H9 (cell line): ENCODE measurements at regions not wholly inside any gene's neighbourhood (a gene's known extent, or its start where the extent isn't known, plus 50 kb on each side); places are given as distances from the start of the nearest gene placed in this dataset.

ENCODE experiments used
- DNase-seq: peaks from one replicate; pipeline ENCODE4 v3.0.0-alpha.2; 2017
- H2AFZ ChIP-seq: one replicate; pipeline ENCODE4 v1.6.1; 2013; ENCODE audit warnings: mild to moderate bottlenecking, low read length, control low read depth, moderate library complexity
- H2AK5ac ChIP-seq: 2 replicates; pipeline ENCODE4 v1.6.1; 2013; ENCODE audit warnings: low read length, control low read depth, mixed read lengths; ENCODE audit not compliant: insufficient read length
- H2BK120ac ChIP-seq: one replicate; pipeline ENCODE4 v1.6.1; 2013; ENCODE audit warnings: low read depth, mild to moderate bottlenecking, low read length, control low read depth, inconsistent platforms; ENCODE audit not compliant: poor library complexity, severe bottlenecking
- H2BK12ac ChIP-seq: 2 replicates; pipeline ENCODE4 v1.6.1; 2013; ENCODE audit warnings: low read length, control low read depth, mixed read lengths, low read depth; ENCODE audit not compliant: insufficient read length
- H2BK15ac ChIP-seq: 2 replicates; pipeline ENCODE4 v1.6.1; 2013; ENCODE audit warnings: low read depth, low read length, control low read depth
- H2BK20ac ChIP-seq: one replicate; pipeline ENCODE4 v1.6.1; 2013; ENCODE audit warnings: low read depth, mild to moderate bottlenecking, low read length, control low read depth, inconsistent platforms; ENCODE audit not compliant: poor library complexity, severe bottlenecking
- H2BK5ac ChIP-seq: 2 replicates; pipeline ENCODE4 v1.6.1; 2013; ENCODE audit warnings: low read length, control low read depth, mixed read lengths; ENCODE audit not compliant: insufficient read length
- H3K14ac ChIP-seq: 2 replicates; pipeline ENCODE4 v1.6.1; 2013; ENCODE audit warnings: low read length, control low read depth; ENCODE audit not compliant: insufficient read depth
- H3K18ac ChIP-seq: 2 replicates; pipeline ENCODE4 v1.6.1; 2013; ENCODE audit warnings: low read depth, mild to moderate bottlenecking, mixed read lengths, low read length, control low read depth; ENCODE audit not compliant: insufficient read length
- H3K23ac ChIP-seq: 2 replicates; pipeline ENCODE4 v1.6.1; 2013; ENCODE audit warnings: low read length, control low read depth, mixed read lengths, low read depth; ENCODE audit not compliant: insufficient read length
- H3K23me2 ChIP-seq: 2 replicates; pipeline ENCODE4 v1.6.1; 2013; ENCODE audit warnings: low read depth, mild to moderate bottlenecking, mixed read lengths, low read length, control low read depth; ENCODE audit not compliant: insufficient read length, poor library complexity, severe bottlenecking
- H3K27ac ChIP-seq: 2 replicates; pipeline ENCODE4 v1.5.1; 2013; ENCODE audit warnings: low read length, control low read depth, mixed read lengths, low read depth; ENCODE audit not compliant: insufficient read length
- H3K27me3 ChIP-seq: 2 replicates; pipeline ENCODE4 v1.6.1; 2013; ENCODE audit warnings: low read length, control low read depth, inconsistent platforms; ENCODE audit not compliant: insufficient read depth
- H3K4ac ChIP-seq: 2 replicates; pipeline ENCODE4 v1.6.1; 2013; ENCODE audit warnings: low read depth, mild to moderate bottlenecking, control low read depth, inconsistent platforms, low read length, moderate library complexity
- H3K4me1 ChIP-seq: 2 replicates; pipeline ENCODE4 v1.6.1; 2013; ENCODE audit warnings: low read length, control low read depth, inconsistent platforms; ENCODE audit not compliant: insufficient read depth
- H3K4me2 ChIP-seq: 2 replicates; pipeline ENCODE4 v1.6.1; 2013; ENCODE audit warnings: low read length, control low read depth, mixed read lengths; ENCODE audit not compliant: insufficient read length, insufficient read depth
- H3K56ac ChIP-seq: 2 replicates; pipeline ENCODE4 v1.6.1; 2013; ENCODE audit warnings: low read depth, mild to moderate bottlenecking, mixed read lengths, low read length, control low read depth; ENCODE audit not compliant: insufficient read length
- H3K79me1 ChIP-seq: 2 replicates; pipeline ENCODE4 v1.6.1; 2013; ENCODE audit warnings: low read depth, mild to moderate bottlenecking, moderate library complexity, low read length, control low read depth, inconsistent platforms; ENCODE audit not compliant: insufficient read depth, poor library complexity, severe bottlenecking
- H3K79me2 ChIP-seq: 2 replicates; pipeline ENCODE4 v1.6.1; 2013; ENCODE audit warnings: low read length, control low read depth, inconsistent platforms; ENCODE audit not compliant: insufficient read depth
- H3K9ac ChIP-seq: 2 replicates; pipeline ENCODE4 v1.6.1; 2013; ENCODE audit warnings: low read length, control low read depth, mixed read lengths; ENCODE audit not compliant: insufficient read length; ENCODE audit errors: extremely low read depth
- H3K9me3 ChIP-seq: one replicate; pipeline ENCODE4 v1.6.1; 2013; ENCODE audit warnings: low read depth, low read length, inconsistent platforms; ENCODE audit not compliant: control insufficient read depth
- H3T11ph ChIP-seq: one replicate; pipeline ENCODE4 v1.6.1; 2013; ENCODE audit warnings: mild to moderate bottlenecking, low read length, control low read depth, inconsistent platforms
- H4K20me1 ChIP-seq: one replicate; pipeline ENCODE4 v1.6.1; 2013; ENCODE audit not compliant: control insufficient read depth, insufficient read length, insufficient read depth
- H4K5ac ChIP-seq: 2 replicates; pipeline ENCODE4 v1.6.1; 2013; ENCODE audit warnings: low read depth, mild to moderate bottlenecking, mixed read lengths, low read length, control low read depth; ENCODE audit not compliant: insufficient read length
- H4K8ac ChIP-seq: replicated peaks from 2 replicates; pipeline ENCODE4 v1.6.1; 2013; ENCODE audit warnings: low read length, control low read depth, mixed read lengths, low read depth; ENCODE audit not compliant: insufficient read length
- H4K91ac ChIP-seq: 2 replicates; pipeline ENCODE4 v1.6.1; 2013; ENCODE audit warnings: low read depth, mild to moderate bottlenecking, moderate library complexity, mixed read lengths, low read length, control low read depth; ENCODE audit not compliant: insufficient read length
- H3K27ac Mint-ChIP-seq, 3 experiments: 2 replicates in 2 of 3; 3 replicates in 1 of 3; pipeline ENCODE4 v1.8.0; 2020 to 2021; ENCODE audit warnings: mixed read lengths in 3 of 3, mild to moderate bottlenecking in 1 of 3, moderate library complexity in 1 of 3
- H3K27me3 Mint-ChIP-seq: 2 replicates; pipeline ENCODE4 v1.8.0; 2021; ENCODE audit warnings: low read depth, mild to moderate bottlenecking, moderate library complexity, mixed read lengths
- H3K36me3 Mint-ChIP-seq, 3 experiments: 2 replicates in 2 of 3; 3 replicates in 1 of 3; pipeline ENCODE4 v1.8.0; 2020 to 2021; ENCODE audit warnings: low read depth in 3 of 3, mixed read lengths in 3 of 3; ENCODE audit not compliant: insufficient read depth in 1 of 3
- H3K4me1 Mint-ChIP-seq, 2 experiments: 2 replicates each; pipeline ENCODE4 v1.8.0; 2020; ENCODE audit warnings: mixed read lengths in 2 of 2
- H3K4me3 Mint-ChIP-seq, 2 experiments: 2 replicates in 1 of 2; 3 replicates in 1 of 2; pipeline ENCODE4 v1.8.0; 2020 to 2021; ENCODE audit warnings: mild to moderate bottlenecking in 2 of 2, mixed read lengths in 2 of 2, moderate library complexity in 1 of 2
- H3K9me3 Mint-ChIP-seq, 2 experiments: 2 replicates in 1 of 2; 3 replicates in 1 of 2; pipeline ENCODE4 v1.8.0; 2020; ENCODE audit warnings: mild to moderate bottlenecking in 2 of 2, mixed read lengths in 2 of 2, moderate library complexity in 1 of 2
- CTCF ChIP-seq: fragments of 200-600 bp; sonication (generic); conservative IDR thresholded peaks from 3 replicates; pipeline ENCODE4 v1.8.0; 2021; ENCODE audit warnings: antibody characterized with exemption, mild to moderate bottlenecking
- WGBS: extraction: QIAGEN DNeasy Blood & Tissue Kit; methylation state at CpG from one replicate; pipeline ENCODE4 v1.1.7; 2013; ENCODE audit warnings: missing lambda C conversion rate, low lambda C conversion rate, mixed read lengths; ENCODE audit not compliant: insufficient read length; ENCODE audit errors: extremely low coverage; 5-methylcytosine and 5-hydroxymethylcytosine counted together

DNA sequence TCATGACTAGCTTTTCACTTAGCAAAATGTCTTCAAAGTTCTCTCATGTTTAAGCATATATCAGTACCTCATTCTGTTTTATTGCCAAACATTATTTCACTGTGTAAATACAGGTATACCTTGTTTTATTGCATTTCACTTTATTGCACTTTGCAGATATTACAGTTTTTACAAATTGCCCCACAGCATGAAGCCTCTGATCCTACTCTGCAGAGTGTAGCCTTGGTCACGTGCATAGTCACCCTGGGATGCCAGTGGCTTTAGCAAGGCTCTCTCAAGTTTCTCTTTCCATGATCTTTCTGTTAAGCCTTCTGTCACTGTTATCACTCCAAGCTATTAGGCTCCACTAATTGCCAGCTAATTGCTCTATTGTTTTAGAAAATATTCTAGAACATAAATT lies 182.2 kb upstream of the GRIA1 start:
- WGBS, result no CpG with 5 or more reads among the region's 1 CpG
- TF ChIP-seq CTCF, result no peak

More for the DNA sequence above, 182.2 kb upstream of the GRIA1 start:
- H4K5ac ChIP-seq, result no peak overlapping the region
- no peak for DNase-seq
- no peak overlapping the region for H2BK20ac ChIP-seq
- H3K4me3 Mint-ChIP-seq, result no peak overlapping the region
- no peak overlapping the region for H2BK5ac ChIP-seq
- no peaks in the 10 kb centered on the region for H3K23me2 ChIP-seq
- H3K14ac ChIP-seq, result no peak overlapping the region
- H3K23ac ChIP-seq, result no peak overlapping the region
- H4K91ac ChIP-seq, result no peak overlapping the region
- H3K9me3 Mint-ChIP-seq, result peaks cover 19 to 22% of the 10 kb centered on the region in 2 experiments
- no peak overlapping the region for H3K27ac Mint-ChIP-seq
- H2AFZ ChIP-seq, result no peak overlapping the region
- no peak overlapping the region for H3K27ac ChIP-seq
- no peaks in the 10 kb centered on the region for H3K79me2 ChIP-seq
- H3K18ac ChIP-seq, result no peak overlapping the region
- H2BK12ac ChIP-seq, result no peak overlapping the region
- H3K4ac ChIP-seq, result no peak overlapping the region
- no peak overlapping the region for H3K56ac ChIP-seq
- no peaks in the 10 kb centered on the region for H3K4me1 ChIP-seq
- H2BK15ac ChIP-seq, result no peak overlapping the region
- no peak overlapping the region for H2AK5ac ChIP-seq
- no peaks in the 10 kb centered on the region for H3K4me1 Mint-ChIP-seq
- no peaks in the 10 kb centered on the region for H3K27me3 ChIP-seq
- no peaks in the 10 kb centered on the region for H3K79me1 ChIP-seq
- no peaks in the 10 kb centered on the region; the same call in 1 of the 2 replicates for H3K27me3 Mint-ChIP-seq
- no peak overlapping the region for H3K4me2 ChIP-seq
- H4K8ac ChIP-seq, result no peak overlapping the region
- H3T11ph ChIP-seq, result no peak overlapping the region
- no peak overlapping the region for H3K9ac ChIP-seq
- H3K9me3 ChIP-seq, result no peaks in the 10 kb centered on the region
- no peaks in the 10 kb centered on the region for H4K20me1 ChIP-seq
- H3K36me3 Mint-ChIP-seq, result peaks cover 4 to 26% (median 7%) of the 10 kb centered on the region in 3 experiments; a peak in 6 of 7 replicates
- no peak overlapping the region for H2BK120ac ChIP-seq
